UCSD-AML1 (cell line): ENCODE measurements at regions not wholly inside any gene's neighbourhood (a gene's known extent, or its start where the extent isn't known, plus 50 kb on each side); places are given as distances from the start of the nearest gene placed in this dataset.

ENCODE experiments used
- DNase-seq: peaks from one replicate; lab custom pipeline; 2025; ENCODE audit not compliant: unreplicated experiment; lab: John Stamatoyannopoulos, UW

- DNase-seq: no peak
These were observed 184.2 kb upstream of the KLHL29 start for GRCh38 chr2:23200787-23201114.

DNA sequence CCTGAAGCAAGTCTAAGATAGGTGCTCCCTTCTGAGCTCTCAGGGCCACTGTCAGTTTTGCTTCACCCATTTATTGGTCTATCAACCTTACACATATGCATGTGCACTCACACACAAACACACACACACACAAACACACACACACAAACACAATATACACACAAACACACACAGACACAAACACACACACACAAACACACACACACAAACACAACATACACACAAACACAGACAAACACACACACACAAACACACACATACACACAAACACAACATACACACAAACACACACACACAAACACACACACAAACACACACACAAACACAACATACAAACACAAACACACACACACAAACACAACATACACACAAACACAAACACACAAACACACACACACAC lies 181.6 kb upstream of the KLHL29 start:
- DNase-seq: no peak

GRCh38 chr2:23204685-23205242 lies 180.2 kb upstream of the KLHL29 start:
- DNase-seq: no peak

GRCh38 chr2:23206650-23207049 lies 178.3 kb upstream of the KLHL29 start:
- DNase-seq: no peak

GRCh38 chr2:23207871-23208270 lies 177.1 kb upstream of the KLHL29 start:
- no peak for DNase-seq

- no peak for DNase-seq
These were observed 176.6 kb upstream of the KLHL29 start for GRCh38 chr2:23208339-23208738.

- DNase-seq: no peak
These were observed 175.9 kb upstream of the KLHL29 start for GRCh38 chr2:23209059-23209458.

- DNase-seq: no peak
These were observed 172.9 kb upstream of the KLHL29 start for GRCh38 chr2:23211987-23212583.

- no peak for DNase-seq
These were observed 171.8 kb upstream of the KLHL29 start for GRCh38 chr2:23213196-23213595.

DNA sequence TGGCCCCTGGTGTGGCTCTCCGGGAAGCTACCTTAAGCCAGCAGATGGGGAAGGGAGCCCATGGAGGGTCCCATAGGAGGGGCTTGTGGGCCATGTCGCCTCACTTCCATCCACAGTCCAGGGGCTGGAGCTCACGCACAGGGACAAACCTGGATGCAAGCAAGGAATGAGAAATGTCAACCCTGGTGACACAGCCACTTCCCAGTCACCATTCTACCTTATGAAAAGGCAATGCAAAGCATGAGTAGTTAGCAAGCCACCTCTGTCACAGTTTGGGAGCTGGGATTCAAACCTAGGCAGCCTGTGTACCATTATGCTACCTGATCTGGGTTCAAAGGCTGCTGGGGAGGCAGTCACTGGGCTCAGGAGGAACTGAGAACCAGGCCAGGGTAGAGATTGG lies 170.0 kb upstream of the KLHL29 start:
- DNase-seq: no peak

DNA sequence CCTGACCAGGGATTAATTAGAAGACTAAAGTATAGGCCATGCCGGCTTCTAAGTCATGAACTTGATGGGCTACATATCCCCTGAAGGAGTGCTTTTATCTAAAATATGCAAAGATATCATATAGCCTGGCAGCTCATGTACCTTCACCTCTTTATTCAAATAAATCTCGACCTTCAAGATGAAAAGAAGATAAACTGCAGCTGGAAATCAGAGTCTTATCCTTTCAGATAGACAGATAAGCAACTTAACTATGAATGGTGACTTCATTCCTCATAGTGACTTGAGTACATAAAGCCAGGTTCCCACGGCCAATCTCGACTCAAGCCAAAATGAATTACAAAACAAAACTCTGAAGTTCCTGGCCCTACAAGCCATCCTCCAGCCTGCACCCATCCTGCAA lies 165.3 kb upstream of the KLHL29 start:
- no peak for DNase-seq

DNA sequence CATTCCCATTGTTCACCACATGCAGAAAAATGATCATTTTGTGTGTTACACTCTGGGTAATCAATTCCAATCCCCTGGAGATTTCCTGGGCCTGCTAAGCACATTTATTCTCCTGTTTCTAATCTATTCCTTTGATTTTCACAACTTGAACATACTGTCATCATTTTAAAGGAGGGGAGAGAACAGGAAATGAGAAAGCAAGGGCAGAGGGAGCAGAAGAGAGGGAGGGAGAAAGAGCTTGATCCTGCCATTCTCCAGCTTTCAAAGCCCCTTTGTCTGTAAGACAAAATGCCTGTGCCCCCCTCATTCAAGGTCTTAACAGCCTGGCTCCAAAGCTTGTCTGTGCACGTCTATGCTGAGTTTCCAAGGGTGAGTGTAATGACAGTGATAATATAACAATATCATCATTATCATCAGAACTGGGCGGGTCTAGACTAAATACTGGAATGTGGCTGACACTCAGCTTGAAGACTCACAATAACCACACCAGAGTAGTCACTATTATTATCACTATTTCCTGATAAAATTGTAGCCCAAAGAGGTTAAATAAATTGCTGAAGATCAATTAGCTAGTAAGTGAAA lies 164.4 kb upstream of the KLHL29 start:
- no peak for DNase-seq

- no peak for DNase-seq
These were observed 163.7 kb upstream of the KLHL29 start for GRCh38 chr2:23221236-23221635.

GRCh38 chr2:23221901-23222300 lies 163.1 kb upstream of the KLHL29 start:
- DNase-seq: no peak

DNA sequence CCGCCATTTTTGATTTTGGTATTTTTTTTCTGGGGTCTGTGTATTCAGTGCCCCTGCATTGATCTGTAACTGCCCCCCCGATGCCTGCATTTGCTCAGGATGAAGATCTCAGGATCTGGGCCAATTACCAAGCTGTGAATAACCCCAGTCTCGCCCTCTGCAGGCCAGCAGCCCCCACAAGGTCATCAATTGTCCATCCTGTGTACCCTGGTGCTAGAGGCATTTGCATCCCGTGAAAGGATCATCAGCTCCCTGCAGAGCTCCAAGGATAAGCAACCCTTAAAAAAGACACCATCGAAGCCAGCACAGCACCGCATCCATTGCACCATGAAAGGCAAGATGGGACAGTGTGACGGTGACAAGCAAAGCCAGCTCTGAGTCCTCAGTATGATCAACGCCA lies 154.1 kb upstream of the KLHL29 start:
- DNase-seq: no peak

DNA sequence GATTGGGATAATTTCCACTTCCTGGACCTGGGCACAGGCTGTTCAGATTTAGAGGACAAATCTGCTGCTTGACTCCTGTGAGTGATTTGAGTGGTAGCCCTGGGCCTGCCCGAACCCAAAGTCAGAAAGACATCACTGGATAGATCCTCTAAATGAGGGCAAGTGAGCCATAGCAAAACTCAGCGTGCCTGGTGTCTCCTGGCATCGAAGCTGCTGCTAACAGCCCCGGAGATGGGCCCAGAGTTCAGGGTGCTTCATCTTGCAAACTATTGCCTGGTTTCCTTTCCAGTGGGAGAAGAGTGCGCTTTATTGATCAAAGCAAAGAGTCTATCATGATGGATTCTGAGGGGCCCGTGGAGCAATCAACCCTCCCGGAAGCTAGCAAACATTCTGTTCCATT lies 153.1 kb upstream of the KLHL29 start:
- DNase-seq: no peak

DNA sequence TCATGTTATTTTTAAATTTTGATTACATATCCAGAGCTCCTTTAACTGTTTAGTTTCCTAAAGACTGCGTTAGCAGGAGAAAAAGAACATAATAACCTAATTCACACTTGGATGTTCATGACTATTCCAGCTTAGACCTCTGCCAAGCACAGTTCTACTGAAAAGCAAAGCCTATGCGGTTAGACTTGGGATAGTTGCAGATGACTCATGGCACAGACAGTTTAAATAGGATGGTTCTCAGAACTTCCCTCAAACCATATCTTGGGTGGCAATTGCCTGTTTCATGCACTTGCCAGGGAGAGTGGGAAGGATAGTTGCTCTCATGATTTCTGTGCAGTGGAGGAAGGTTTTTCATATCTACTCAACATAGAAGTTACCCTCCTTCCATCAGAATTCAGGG lies 149.7 kb upstream of the KLHL29 start:
- no peak for DNase-seq

DNA sequence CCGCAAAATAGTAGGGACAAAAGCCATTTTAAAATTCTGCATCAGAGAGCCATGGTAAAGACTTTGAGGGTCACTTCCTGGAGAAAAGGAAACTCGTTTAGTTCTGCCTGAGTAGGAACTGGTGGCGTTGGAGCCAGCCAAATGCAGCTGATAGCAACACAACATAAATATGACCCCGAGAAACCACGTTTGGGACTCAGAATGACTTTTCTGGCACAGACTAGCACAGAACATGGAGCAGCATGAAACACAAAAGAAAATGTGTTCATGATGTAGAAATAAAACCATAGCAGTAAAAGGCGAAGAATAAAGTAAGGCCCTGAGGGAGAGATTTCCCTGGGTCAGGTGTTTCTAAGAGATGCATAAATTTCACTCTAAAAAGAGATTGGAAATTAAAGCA lies 149.2 kb upstream of the KLHL29 start:
- no peak for DNase-seq

DNA sequence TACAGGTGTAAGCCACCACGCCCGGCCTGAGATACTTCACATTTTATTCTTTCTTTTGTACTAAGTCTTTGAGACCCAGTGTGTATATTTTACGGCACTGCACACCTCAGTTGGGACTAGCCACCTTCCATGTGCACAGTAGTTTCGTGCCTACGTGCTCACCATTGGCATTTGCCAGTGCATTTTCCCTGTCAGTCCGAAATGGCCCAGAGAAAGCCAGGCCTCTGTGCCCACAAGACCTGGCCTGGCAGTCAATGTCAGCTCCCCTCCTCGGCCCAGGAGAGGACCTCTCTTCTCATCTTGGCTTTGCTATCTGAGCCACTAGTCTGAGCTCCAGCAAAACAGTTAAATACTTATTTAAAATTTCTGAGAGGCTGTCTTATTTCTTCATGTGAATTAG lies 147.8 kb upstream of the KLHL29 start:
- no peak for DNase-seq

- DNase-seq: no peak
These were observed 146.8 kb upstream of the KLHL29 start for GRCh38 chr2:23238011-23238657.

DNA sequence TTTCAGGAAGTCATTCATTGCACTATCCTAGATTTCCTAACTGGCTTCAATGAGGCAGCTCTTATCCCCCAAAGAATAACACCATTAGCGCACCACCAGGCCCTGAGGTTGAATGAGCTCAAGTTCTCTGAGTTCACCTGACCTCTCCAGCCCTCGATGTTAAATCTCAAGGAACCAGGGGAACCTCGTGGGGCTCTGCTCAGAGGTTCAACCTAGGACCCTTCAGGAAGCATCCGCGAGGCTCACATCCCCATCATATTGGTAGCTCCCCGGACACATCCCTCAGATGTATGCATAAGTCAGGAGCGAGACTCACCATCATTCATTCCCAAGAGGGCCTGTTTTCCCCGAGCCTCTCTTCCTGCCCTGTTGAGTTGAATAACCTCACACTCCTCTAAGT lies 145.6 kb upstream of the KLHL29 start:
- no peak for DNase-seq

GRCh38 chr2:23241121-23241520 lies 143.9 kb upstream of the KLHL29 start:
- DNase-seq: no peak
